Neutrophil (primary cell): ENCODE measurements at regions not wholly inside any gene's neighbourhood (a gene's known extent, or its start where the extent isn't known, plus 50 kb on each side); places are given as distances from the start of the nearest gene placed in this dataset.
"Not testable (repeated sequence)": the region's sequence is repeated elsewhere in the genome, so short reads cannot be mapped to it uniquely, and the experiment has no call there.

Source experiments
- H3K27ac ChIP-seq: fragments of 200-600 bp; sonication (generic); 2 replicates; pipeline ENCODE4 v1.5.1; 2016; ENCODE audit warnings: mild to moderate bottlenecking, moderate library complexity
- H3K27me3 ChIP-seq: fragments of 200-600 bp; sonication (generic); 2 replicates; pipeline ENCODE4 v1.6.0; 2016; ENCODE audit warnings: mild to moderate bottlenecking
- H3K36me3 ChIP-seq: fragments of 200-600 bp; sonication (generic); 2 replicates; pipeline ENCODE4 v1.5.1; 2017
- H3K4me1 ChIP-seq, 2 experiments: fragments of 200-600 bp in 1 of 2; sonication (generic) in 1 of 2; 1 replicate in 1 of 2; 2 replicates in 1 of 2; pipeline versions ENCODE4 v1.5.1 to v1.6.1; 2013 to 2016; ENCODE audit warnings: low read depth in 1 of 2, low read length in 1 of 2, mild to moderate bottlenecking in 1 of 2, moderate library complexity in 1 of 2; ENCODE audit not compliant: control insufficient read depth in 1 of 2, insufficient read depth in 1 of 2
- H3K4me3 ChIP-seq, 2 experiments: fragments of 200-600 bp in 1 of 2; sonication (generic) in 1 of 2; 1 replicate in 1 of 2; 2 replicates in 1 of 2; pipeline ENCODE4 v1.5.1; 2013 to 2016; ENCODE audit warnings: low read depth in 1 of 2, low read length in 1 of 2, mild to moderate bottlenecking in 1 of 2, moderate library complexity in 1 of 2
- H3K9me3 ChIP-seq: fragments of 200-600 bp; sonication (generic); 2 replicates; pipeline ENCODE4 v1.5.1; 2016
- CTCF ChIP-seq: fragments of 200-600 bp; sonication (generic); IDR thresholded peaks from 2 replicates; pipeline ENCODE4 v1.5.1; 2016; ENCODE audit warnings: antibody characterized with exemption

- Histone ChIP-seq H3K36me3 (no peaks in the 10 kb centered on the region), H3K4me1 (peaks cover 4 to 6% of the 10 kb centered on the region in 2 experiments), H3K9me3 (no peaks in the 10 kb centered on the region), H3K4me3 (no peak overlapping the region), H3K27ac (no peak overlapping the region), H3K27me3 (no peaks in the 10 kb centered on the region)
- no peak for TF ChIP-seq CTCF
Measured at GRCh38 chr21:33993286-33994231, 78.0 kb upstream of the ATP5PO start.

- H3K4me1 ChIP-seq, H3K27me3 ChIP-seq, H3K27ac ChIP-seq, H3K36me3 ChIP-seq, H3K9me3 ChIP-seq, H3K4me3 ChIP-seq: not testable (repeated sequence)
Measured at GRCh38 chr21:33992412-33992811, 76.8 kb upstream of the ATP5PO start.

GRCh38 chr21:33991133-33991532, 75.5 kb upstream of the ATP5PO start:
- H3K4me3 ChIP-seq = no peak overlapping the region

GRCh38 chr21:33989440-33989839, 73.8 kb upstream of the ATP5PO start:
- TF ChIP-seq CTCF = no peak

More at GRCh38 chr21:33991133-33991532, 75.5 kb upstream of the ATP5PO start:
- Histone ChIP-seq H3K36me3 (no peaks in the 10 kb centered on the region), H3K27ac (no peak overlapping the region), H3K27me3 (no peaks in the 10 kb centered on the region), H3K9me3 (no peaks in the 10 kb centered on the region), H3K4me1 (peaks cover 4 to 6% of the 10 kb centered on the region in 2 experiments)
- TF ChIP-seq CTCF = no peak

GRCh38 chr21:33988237-33989017, 72.8 kb upstream of the ATP5PO start:
- H3K4me3 ChIP-seq = no peak overlapping the region
- no peak for TF ChIP-seq CTCF
- no peaks in the 10 kb centered on the region for H3K27me3 ChIP-seq
- H3K4me1 ChIP-seq = no peaks in the 10 kb centered on the region
- H3K9me3 ChIP-seq = no peaks in the 10 kb centered on the region
- H3K27ac ChIP-seq = no peak overlapping the region
- no peaks in the 10 kb centered on the region for H3K36me3 ChIP-seq

More at GRCh38 chr21:33989440-33989839, 73.8 kb upstream of the ATP5PO start:
- no peaks in the 10 kb centered on the region for H3K27me3 ChIP-seq
- H3K4me1 ChIP-seq = peaks cover 4 to 6% of the 10 kb centered on the region in 2 experiments
- no peak overlapping the region for H3K27ac ChIP-seq
- H3K4me3 ChIP-seq = no peak overlapping the region
- no peaks in the 10 kb centered on the region for H3K36me3 ChIP-seq
- H3K9me3 ChIP-seq = no peaks in the 10 kb centered on the region
